ENCODE measurements at regions not wholly inside any gene's neighbourhood (a gene's known extent, or its start where the extent isn't known, plus 50 kb on each side); places are given as distances from the start of the nearest gene placed in this dataset.
"Not testable (repeated sequence)": the region's sequence is repeated elsewhere in the genome, so short reads cannot be mapped to it uniquely, and the experiment has no call there.

GRCh38 chr9:19634881-19635280 lies 154.0 kb downstream of the SLC24A2 start:
- H3K9me3 ChIP-seq: no peaks in the 10 kb centered on the region
- no peak overlapping the region for H3K27ac ChIP-seq
- no peaks in the 10 kb centered on the region for H3K36me3 ChIP-seq
- H3K4me3 ChIP-seq: no peak overlapping the region
- no peaks in the 10 kb centered on the region for H3K4me1 ChIP-seq
- no peaks in the 10 kb centered on the region for H3K27me3 ChIP-seq (ENCODE audit: low read depth)
- TF ChIP-seq, protein P1, sequence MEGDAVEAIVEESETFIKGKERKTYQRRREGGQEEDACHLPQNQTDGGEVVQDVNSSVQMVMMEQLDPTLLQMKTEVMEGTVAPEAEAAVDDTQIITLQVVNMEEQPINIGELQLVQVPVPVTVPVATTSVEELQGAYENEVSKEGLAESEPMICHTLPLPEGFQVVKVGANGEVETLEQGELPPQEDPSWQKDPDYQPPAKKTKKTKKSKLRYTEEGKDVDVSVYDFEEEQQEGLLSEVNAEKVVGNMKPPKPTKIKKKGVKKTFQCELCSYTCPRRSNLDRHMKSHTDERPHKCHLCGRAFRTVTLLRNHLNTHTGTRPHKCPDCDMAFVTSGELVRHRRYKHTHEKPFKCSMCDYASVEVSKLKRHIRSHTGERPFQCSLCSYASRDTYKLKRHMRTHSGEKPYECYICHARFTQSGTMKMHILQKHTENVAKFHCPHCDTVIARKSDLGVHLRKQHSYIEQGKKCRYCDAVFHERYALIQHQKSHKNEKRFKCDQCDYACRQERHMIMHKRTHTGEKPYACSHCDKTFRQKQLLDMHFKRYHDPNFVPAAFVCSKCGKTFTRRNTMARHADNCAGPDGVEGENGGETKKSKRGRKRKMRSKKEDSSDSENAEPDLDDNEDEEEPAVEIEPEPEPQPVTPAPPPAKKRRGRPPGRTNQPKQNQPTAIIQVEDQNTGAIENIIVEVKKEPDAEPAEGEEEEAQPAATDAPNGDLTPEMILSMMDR (IDR thresholded peaks at IDR 0.05): no peak
- DNase-seq (no peak), ATAC-seq (no peak)
- intact Hi-C loops (cut with DNase I): no loop called here

DNA sequence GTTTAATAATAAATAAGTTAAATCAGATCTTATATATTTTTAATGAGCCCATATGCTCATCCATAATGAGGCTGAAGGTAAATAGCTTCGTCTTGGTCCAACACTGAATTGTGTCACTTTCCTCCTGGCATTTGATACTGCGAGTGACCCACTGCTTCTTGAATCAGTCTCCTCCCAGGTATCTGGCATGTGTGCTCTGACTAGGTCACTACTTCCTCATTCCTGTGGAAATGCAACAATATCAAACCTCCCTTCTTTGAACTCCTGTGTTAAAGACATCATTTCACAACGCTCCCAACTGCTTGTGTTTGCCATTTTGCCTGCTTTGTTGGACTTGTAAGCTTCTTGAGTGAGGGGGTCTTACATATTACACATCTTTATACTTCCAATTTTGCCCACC lies 157.7 kb downstream of the SLC24A2 start:
- Histone ChIP-seq H3K4me3 (no peak overlapping the region), H3K27me3 (ENCODE audit: low read depth) (no peaks in the 10 kb centered on the region), H3K9me3 (no peaks in the 10 kb centered on the region), H3K4me1 (no peaks in the 10 kb centered on the region), H3K27ac (no peak overlapping the region), H3K36me3 (no peaks in the 10 kb centered on the region)
- ATAC-seq: no peak
- DNase-seq: no peak
- TF ChIP-seq, protein P1 (IDR thresholded peaks at IDR 0.05): no peak
- intact Hi-C loops (cut with DNase I): no loop called here

GRCh38 chr9:19630760-19631159 lies 158.1 kb downstream of the SLC24A2 start:
- Histone ChIP-seq H3K36me3 (no peaks in the 10 kb centered on the region), H3K9me3 (no peaks in the 10 kb centered on the region), H3K27me3 (ENCODE audit: low read depth) (no peaks in the 10 kb centered on the region), H3K4me3 (no peak overlapping the region), H3K4me1 (no peaks in the 10 kb centered on the region), H3K27ac (no peak overlapping the region)
- TF ChIP-seq, protein P1 (IDR thresholded peaks at IDR 0.05): no peak
- ATAC-seq (no peak), DNase-seq (no peak)
- intact Hi-C loops (cut with DNase I): no loop called here

GRCh38 chr9:19629488-19629887 lies 159.3 kb downstream of the SLC24A2 start:
- no peak overlapping the region for H3K4me3 ChIP-seq
- intact Hi-C loops (cut with DNase I): no loop called here
- no peaks in the 10 kb centered on the region for H3K4me1 ChIP-seq
- no peaks in the 10 kb centered on the region for H3K9me3 ChIP-seq
- TF ChIP-seq, protein P1 (IDR thresholded peaks at IDR 0.05): no peak
- H3K36me3 ChIP-seq: no peaks in the 10 kb centered on the region
- no peak for ATAC-seq
- no peak for DNase-seq
- H3K27me3 ChIP-seq (ENCODE audit: low read depth): no peaks in the 10 kb centered on the region
- no peak overlapping the region for H3K27ac ChIP-seq

GRCh38 chr9:19625426-19625825 lies 163.4 kb downstream of the SLC24A2 start:
- H3K4me1 ChIP-seq; ATAC-seq; H3K36me3 ChIP-seq; H3K27ac ChIP-seq; H3K9me3 ChIP-seq; H3K27me3 ChIP-seq (ENCODE audit: low read depth); DNase-seq; H3K4me3 ChIP-seq; intact Hi-C loops (cut with DNase I): not testable (repeated sequence)

DNA sequence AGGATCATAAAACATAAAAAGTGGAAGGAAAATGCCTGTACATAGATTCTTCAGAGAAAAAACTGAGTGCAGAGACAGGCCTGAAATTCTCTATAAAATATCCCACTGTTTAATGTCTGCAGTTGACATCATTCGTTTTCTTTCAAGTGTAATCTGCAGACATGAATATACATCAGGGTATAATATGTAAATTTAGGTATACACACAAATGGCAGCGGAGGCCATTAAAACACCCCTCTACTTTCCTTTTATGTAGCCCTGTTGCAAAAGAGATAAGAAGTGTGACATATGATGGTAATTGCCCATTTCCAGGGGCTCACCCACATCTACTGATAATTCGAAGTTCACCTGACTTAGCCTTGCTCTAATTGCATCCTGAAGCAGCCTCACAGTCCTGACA lies 164.3 kb downstream of the SLC24A2 start:
- H3K36me3 ChIP-seq: no peaks in the 10 kb centered on the region
- no peaks in the 10 kb centered on the region for H3K9me3 ChIP-seq
- TF ChIP-seq, protein P1 (IDR thresholded peaks at IDR 0.05): no peak
- H3K27me3 ChIP-seq (ENCODE audit: low read depth): no peaks in the 10 kb centered on the region
- intact Hi-C loops (cut with DNase I): no loop called here
- no peak overlapping the region for H3K27ac ChIP-seq
- no peaks in the 10 kb centered on the region for H3K4me1 ChIP-seq
- no peak overlapping the region for H3K4me3 ChIP-seq
- no peak for ATAC-seq
- DNase-seq: no peak
